HCT116 (cell line): ENCODE measurements at regions not wholly inside any gene's neighbourhood (a gene's known extent, or its start where the extent isn't known, plus 50 kb on each side); places are given as distances from the start of the nearest gene placed in this dataset.

ENCODE experiments used
- ATAC-seq: fragments of 200-7000 bp; cut with Tn5 transposase; 2 replicates; pipeline ENCODE4 v1.9.1; 2020; ENCODE audit warnings: mild to moderate bottlenecking, moderate library complexity
- BruUV-seq: library from RNA; stranded (reverse); fragments of 400-500 nt; replicated peaks from 2 replicates; lab custom pipeline; 2021; lab: Mats Ljungman, UMichigan
- CTCF ChIA-PET: fragments of 300-600 bp; sonication (Branson Sonifier 250); formaldehyde crosslinking; loops from one replicate; lab custom pipeline; 2021; ENCODE audit warnings: antibody characterized with exemption; lab: Charles Lee
- POLR2A ChIA-PET: fragments of 300-600, 350-600 bp; sonication (Branson Sonifier 250); formaldehyde crosslinking; loops from one replicate; lab custom pipeline; 2021; ENCODE audit warnings: antibody characterized with exemption; lab: Charles Lee
- RAD21 ChIA-PET, 2 experiments: fragments of 300-600 bp; sonication (Branson Sonifier 250); formaldehyde crosslinking; loops; one replicate each; lab custom pipeline; 2023; ENCODE audit warnings: low total read pairs in 2 of 2; ENCODE audit not compliant: uncharacterized antibody in 2 of 2, unreplicated experiment in 2 of 2, low non-redundant PET in 1 of 2; lab: Charles Lee
- DNase-seq: peaks from one replicate; pipeline ENCODE4 v3.0.0-alpha.2; 2010; ENCODE audit warnings: low read depth, low spot score
- H2AFZ ChIP-seq: fragments of 200-600 bp; shearing (Covaris generic), sonication (generic); 2 replicates; pipeline ENCODE4 v1.6.1; 2017; ENCODE audit warnings: low read depth, mixed run types, mixed read lengths, antibody characterized with exemption, low read length; ENCODE audit not compliant: poor library complexity, severe bottlenecking
- H3K27ac ChIP-seq: 2 replicates; pipeline ENCODE4 v1.5.1; 2012; ENCODE audit warnings: low read depth, low read length
- H3K27me3 ChIP-seq: fragments of 200-600 bp; sonication (generic); 2 replicates; pipeline ENCODE4 v1.6.1; 2016; ENCODE audit warnings: mixed run types, low read length, mixed read lengths; ENCODE audit not compliant: insufficient read depth
- H3K36me3 ChIP-seq, 2 experiments: fragments of 200-500 bp in 1 of 2; fragments of 200-600 bp in 1 of 2; sonication (Bioruptor generic) in 1 of 2; sonication (generic) in 1 of 2; 2 replicates each; pipeline versions ENCODE4 v1.5.1 to v1.6.1; 2014 to 2016; ENCODE audit warnings: low read length in 2 of 2, inconsistent platforms in 1 of 2, mixed read lengths in 1 of 2, mixed run types in 1 of 2; ENCODE audit not compliant: insufficient read depth in 2 of 2, control insufficient read depth in 1 of 2
- H3K4me1 ChIP-seq, 2 experiments: fragments of 200-600 bp in 1 of 2; sonication (generic) in 1 of 2; 2 replicates each; pipeline versions ENCODE4 v1.5.1 to v1.6.1; 2012 to 2017; ENCODE audit warnings: low read length in 2 of 2, inconsistent platforms in 1 of 2, mild to moderate bottlenecking in 1 of 2, mixed read lengths in 1 of 2, mixed run types in 1 of 2, moderate library complexity in 1 of 2; ENCODE audit not compliant: insufficient read depth in 2 of 2, control insufficient read depth in 1 of 2
- H3K4me2 ChIP-seq: fragments of 200-600 bp; sonication (generic); 2 replicates; pipeline ENCODE4 v1.6.1; 2017; ENCODE audit warnings: mixed run types, low read length, mixed read lengths
- H3K4me3 ChIP-seq, 2 experiments: fragments of 200-600 bp in 1 of 2; sonication (generic) in 1 of 2; replicated peaks in 1 of 2; 2 replicates each; pipeline ENCODE4 v1.5.1; 2011 to 2016; ENCODE audit warnings: low read length in 2 of 2, control low read depth in 1 of 2, low read depth in 1 of 2, mild to moderate bottlenecking in 1 of 2, mixed read lengths in 1 of 2, mixed run types in 1 of 2
- H3K79me2 ChIP-seq: fragments of 200-600 bp; sonication (generic); 2 replicates; pipeline ENCODE4 v1.6.1; 2017; ENCODE audit warnings: mild to moderate bottlenecking, mixed run types, low read length, moderate library complexity, mixed read lengths; ENCODE audit not compliant: insufficient read depth
- H3K9ac ChIP-seq: fragments of 200-600 bp; sonication (generic); 2 replicates; pipeline ENCODE4 v1.6.1; 2016; ENCODE audit warnings: low read length, mixed read lengths
- H3K9me2 ChIP-seq: fragments of 200-600 bp; sonication (generic), shearing (Covaris generic); 2 replicates; pipeline ENCODE4 v1.6.1; 2017; ENCODE audit warnings: mixed run types, mild to moderate bottlenecking, moderate library complexity; ENCODE audit not compliant: insufficient read depth
- H3K9me3 ChIP-seq, 2 experiments: fragments of 200-500 bp in 1 of 2; fragments of 200-600 bp in 1 of 2; sonication (Bioruptor generic) in 1 of 2; sonication (generic) in 1 of 2; 2 replicates each; pipeline ENCODE4 v1.6.1; 2014 to 2017; ENCODE audit warnings: low read length in 2 of 2, mixed read lengths in 2 of 2, inconsistent platforms in 1 of 2, low read depth in 1 of 2, mild to moderate bottlenecking in 1 of 2, mixed run types in 1 of 2, moderate library complexity in 1 of 2; ENCODE audit not compliant: control insufficient read depth in 1 of 2, insufficient read depth in 1 of 2
- H4K20me1 ChIP-seq: fragments of 200-600 bp; sonication (generic), shearing (Covaris generic); 2 replicates; pipeline ENCODE4 v1.6.1; 2017; ENCODE audit warnings: mixed run types, mild to moderate bottlenecking, moderate library complexity; ENCODE audit not compliant: insufficient read depth
- CBX3 ChIP-seq: IDR thresholded peaks from 2 replicates; pipeline ENCODE4 v1.6.1; 2012; ENCODE audit warnings: low read depth
- CEBPB ChIP-seq: IDR thresholded peaks from 2 replicates; pipeline ENCODE4 v1.6.1; 2012; ENCODE audit warnings: low read depth
- EGR1 ChIP-seq: IDR thresholded peaks from 2 replicates; pipeline ENCODE4 v1.6.1; 2012; ENCODE audit warnings: low read depth
- ELF1 ChIP-seq: IDR thresholded peaks from 2 replicates; pipeline ENCODE4 v1.6.1; 2012; ENCODE audit warnings: low read depth, borderline replicate concordance
- JUND ChIP-seq: IDR thresholded peaks from 2 replicates; pipeline ENCODE4 v1.6.1; 2012
- POLR2A ChIP-seq: IDR thresholded peaks from 2 replicates; pipeline ENCODE4 v1.7.0; 2011; ENCODE audit warnings: borderline replicate concordance; ENCODE audit not compliant: insufficient read depth, insufficient read length; ENCODE audit errors: extremely low read depth
- RAD21 ChIP-seq: IDR thresholded peaks from 2 replicates; pipeline ENCODE4 v1.6.1; 2012; ENCODE audit warnings: low read depth, mild to moderate bottlenecking
- SIN3A ChIP-seq: IDR thresholded peaks from 2 replicates; pipeline ENCODE4 v1.6.1; 2012; ENCODE audit warnings: low read depth
- SP1 ChIP-seq: IDR thresholded peaks from 2 replicates; pipeline ENCODE4 v1.6.1; 2012; ENCODE audit warnings: low read depth
- SRF ChIP-seq: IDR thresholded peaks from 2 replicates; pipeline ENCODE4 v1.6.1; 2012; ENCODE audit warnings: low read depth
- TCF7L2 ChIP-seq: IDR thresholded peaks from 2 replicates; pipeline ENCODE4 v1.7.0; 2011; ENCODE audit warnings: borderline replicate concordance, inconsistent platforms; ENCODE audit not compliant: insufficient read depth, insufficient read length; ENCODE audit errors: extremely low read depth
- ZFX ChIP-seq: fragments of 450-650 bp; IDR thresholded peaks from 2 replicates; pipeline ENCODE4 v1.6.1; 2017
- ZNF274 ChIP-seq: fragments of 200-500 bp; sonication (Bioruptor generic); IDR thresholded peaks from 2 replicates; pipeline ENCODE4 v1.6.1; 2014; ENCODE audit warnings: mild to moderate bottlenecking, low read depth, low read length, inconsistent platforms
- intact Hi-C: fragments of 100-400 bp; cut with micrococcal nuclease; formaldehyde crosslinking; loops from 2 replicates; pipeline ENCODE4 v1.10.0; 2022
- TF ChIP-seq, protein P1 (sequence below): IDR thresholded peaks from 2 replicates; pipeline ENCODE4 v1.6.1; 2012
- TF ChIP-seq, protein P2 (sequence below): IDR thresholded peaks from 2 replicates; pipeline ENCODE4 v1.6.1; 2011; ENCODE audit warnings: mild to moderate bottlenecking, low read length, moderate library complexity; ENCODE audit not compliant: insufficient replicate concordance; ENCODE audit errors: extremely low read depth
- TF ChIP-seq, protein P3 (sequence below), 3 experiments: fragments of 200-600 bp in 1 of 3; sonication (generic) in 1 of 3; IDR thresholded peaks in 2 of 3; conservative IDR thresholded peaks in 1 of 3; 2 replicates each; pipeline ENCODE4 v1.5.1; 2012 to 2017; ENCODE audit warnings: low read depth in 2 of 3, low read length in 2 of 3, antibody characterized with exemption in 1 of 3, borderline replicate concordance in 1 of 3, control low read depth in 1 of 3, mild to moderate bottlenecking in 1 of 3, mixed read lengths in 1 of 3, mixed run types in 1 of 3, moderate library complexity in 1 of 3; ENCODE audit not compliant: insufficient read depth in 1 of 3

DNA sequence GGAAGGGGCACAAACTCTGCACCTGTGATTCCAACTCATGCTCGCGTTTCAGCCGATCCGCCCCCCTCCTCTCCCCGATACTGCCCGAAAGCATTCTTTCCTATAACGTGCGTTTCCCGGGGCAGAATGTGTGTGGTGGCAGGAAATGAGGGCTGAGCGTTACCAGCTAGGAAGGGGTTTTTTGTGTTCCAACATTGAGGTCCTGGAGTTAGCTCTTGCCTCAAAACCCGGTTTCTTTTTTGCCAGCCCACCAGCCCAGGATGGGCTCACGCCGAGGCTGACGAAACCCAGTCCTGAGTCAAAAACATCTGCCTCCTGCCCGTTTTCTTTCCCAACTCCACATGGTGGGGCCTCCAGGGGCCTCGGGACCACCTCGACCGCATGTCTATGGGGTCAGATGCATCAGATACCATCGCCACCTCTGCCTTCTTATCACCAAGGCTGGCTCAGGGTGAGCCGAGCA, 113.7 kb upstream of the COPS8 start:
- Histone ChIP-seq H3K4me2 (no peak overlapping the region), H3K27me3 (peaks cover 59% of the 10 kb centered on the region; the same call in 1 of the 2 replicates), H3K27ac (no peak overlapping the region), H3K4me1 (no peaks in the 10 kb centered on the region), H3K4me3 (no peak overlapping the region), H3K9me3 (no peaks in the 10 kb centered on the region), H3K9ac (no peak overlapping the region), H3K79me2 (no peaks in the 10 kb centered on the region), H3K36me3 (no peaks in the 10 kb centered on the region), H2AFZ (no peak overlapping the region), H4K20me1 (no peaks in the 10 kb centered on the region), H3K9me2 (no peaks in the 10 kb centered on the region)
- no TSS peak for BruUV-seq
- RAD21 ChIA-PET = no interaction called here
- TF ChIP-seq EGR1 = no peak
- intact Hi-C loops = no loop called here
- CTCF ChIA-PET = no interaction called here
- ATAC-seq = no peak
- DNase-seq = no peak
- POLR2A ChIA-PET = no interaction called here

DNA sequence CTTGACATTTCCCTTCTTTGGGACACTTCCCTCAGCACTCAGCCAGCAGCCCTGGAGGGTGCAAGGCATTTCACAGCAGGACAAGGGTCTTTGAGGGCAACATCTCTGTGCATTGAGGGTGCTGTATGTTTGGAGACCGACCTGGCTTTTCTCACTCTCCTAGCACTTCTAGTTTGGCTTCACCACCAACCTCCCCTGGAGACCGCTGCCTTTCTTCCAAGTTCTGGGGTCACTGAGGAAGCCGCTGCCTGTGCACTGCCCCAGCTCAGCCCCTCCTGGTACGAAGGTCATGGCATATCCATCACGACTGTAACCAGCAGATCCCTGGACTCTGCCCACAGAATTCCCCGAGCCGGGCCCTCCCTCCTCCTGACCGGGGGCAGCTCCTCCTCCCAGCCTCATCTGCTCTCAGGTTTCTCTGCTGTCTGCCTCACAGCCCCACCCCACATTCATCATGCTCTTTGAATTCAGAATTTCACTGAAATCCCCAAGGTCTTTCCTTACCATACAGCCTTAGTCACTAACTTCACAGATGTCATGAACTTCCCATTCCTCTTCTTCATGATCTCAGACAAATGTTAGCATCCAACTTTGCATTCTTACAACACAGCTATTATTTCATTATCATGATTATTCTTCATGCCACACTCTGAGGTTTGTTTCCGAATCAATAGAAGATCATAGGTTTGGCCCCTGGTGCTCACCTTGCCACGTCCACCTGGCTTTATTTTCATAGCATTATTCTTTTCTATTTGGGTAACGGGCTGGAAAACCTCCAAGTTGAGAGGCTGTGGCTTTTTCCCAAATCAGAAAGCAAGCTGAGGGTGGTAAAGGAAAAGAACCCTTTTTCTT, 113.0 kb upstream of the COPS8 start:
- Histone ChIP-seq H3K36me3 (no peaks in the 10 kb centered on the region), H3K79me2 (no peaks in the 10 kb centered on the region), H3K9me2 (no peaks in the 10 kb centered on the region), H3K4me1 (no peaks in the 10 kb centered on the region), H3K4me3 (no peak overlapping the region), H3K4me2 (no peak overlapping the region), H3K27me3 (peaks cover 67% of the 10 kb centered on the region; the same call in 1 of the 2 replicates), H3K9ac (no peak overlapping the region), H3K27ac (no peak overlapping the region), H2AFZ (no peak overlapping the region)
- ChIA-PET RAD21 (no interaction called here), POLR2A (no interaction called here), CTCF (no interaction called here)
- ATAC-seq = peak; percentile 34; the same call in 1 of the 2 replicates
- intact Hi-C loops = no loop called here
- no TSS peak for BruUV-seq
- DNase-seq = no peak
- TF ChIP-seq SIN3A (no peak), ZNF274 (no peak), SRF (no peak), EGR1 (no peak), CBX3 (no peak), POLR2A (no peak), CEBPB (no peak), JUND (no peak), TCF7L2 (no peak), SP1 (no peak), RAD21 (no peak), ELF1 (no peak), ZFX (no peak)
- TF ChIP-seq, protein P1, sequence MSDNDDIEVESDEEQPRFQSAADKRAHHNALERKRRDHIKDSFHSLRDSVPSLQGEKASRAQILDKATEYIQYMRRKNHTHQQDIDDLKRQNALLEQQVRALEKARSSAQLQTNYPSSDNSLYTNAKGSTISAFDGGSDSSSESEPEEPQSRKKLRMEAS = no peak
- TF ChIP-seq, protein P2, sequence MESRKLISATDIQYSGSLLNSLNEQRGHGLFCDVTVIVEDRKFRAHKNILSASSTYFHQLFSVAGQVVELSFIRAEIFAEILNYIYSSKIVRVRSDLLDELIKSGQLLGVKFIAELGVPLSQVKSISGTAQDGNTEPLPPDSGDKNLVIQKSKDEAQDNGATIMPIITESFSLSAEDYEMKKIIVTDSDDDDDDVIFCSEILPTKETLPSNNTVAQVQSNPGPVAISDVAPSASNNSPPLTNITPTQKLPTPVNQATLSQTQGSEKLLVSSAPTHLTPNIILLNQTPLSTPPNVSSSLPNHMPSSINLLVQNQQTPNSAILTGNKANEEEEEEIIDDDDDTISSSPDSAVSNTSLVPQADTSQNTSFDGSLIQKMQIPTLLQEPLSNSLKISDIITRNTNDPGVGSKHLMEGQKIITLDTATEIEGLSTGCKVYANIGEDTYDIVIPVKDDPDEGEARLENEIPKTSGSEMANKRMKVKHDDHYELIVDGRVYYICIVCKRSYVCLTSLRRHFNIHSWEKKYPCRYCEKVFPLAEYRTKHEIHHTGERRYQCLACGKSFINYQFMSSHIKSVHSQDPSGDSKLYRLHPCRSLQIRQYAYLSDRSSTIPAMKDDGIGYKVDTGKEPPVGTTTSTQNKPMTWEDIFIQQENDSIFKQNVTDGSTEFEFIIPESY = no peak
- TF ChIP-seq, protein P3, sequence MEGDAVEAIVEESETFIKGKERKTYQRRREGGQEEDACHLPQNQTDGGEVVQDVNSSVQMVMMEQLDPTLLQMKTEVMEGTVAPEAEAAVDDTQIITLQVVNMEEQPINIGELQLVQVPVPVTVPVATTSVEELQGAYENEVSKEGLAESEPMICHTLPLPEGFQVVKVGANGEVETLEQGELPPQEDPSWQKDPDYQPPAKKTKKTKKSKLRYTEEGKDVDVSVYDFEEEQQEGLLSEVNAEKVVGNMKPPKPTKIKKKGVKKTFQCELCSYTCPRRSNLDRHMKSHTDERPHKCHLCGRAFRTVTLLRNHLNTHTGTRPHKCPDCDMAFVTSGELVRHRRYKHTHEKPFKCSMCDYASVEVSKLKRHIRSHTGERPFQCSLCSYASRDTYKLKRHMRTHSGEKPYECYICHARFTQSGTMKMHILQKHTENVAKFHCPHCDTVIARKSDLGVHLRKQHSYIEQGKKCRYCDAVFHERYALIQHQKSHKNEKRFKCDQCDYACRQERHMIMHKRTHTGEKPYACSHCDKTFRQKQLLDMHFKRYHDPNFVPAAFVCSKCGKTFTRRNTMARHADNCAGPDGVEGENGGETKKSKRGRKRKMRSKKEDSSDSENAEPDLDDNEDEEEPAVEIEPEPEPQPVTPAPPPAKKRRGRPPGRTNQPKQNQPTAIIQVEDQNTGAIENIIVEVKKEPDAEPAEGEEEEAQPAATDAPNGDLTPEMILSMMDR (IDR thresholded peaks at IDR 0.05 in 2 of 3, conservative IDR thresholded peaks at IDR 0.05 in 1 of 3; ENCODE audit: borderline replicate concordance in 1 of 3, insufficient read depth in 1 of 3, low read depth in 2 of 3, low read length in 2 of 3) = no peak
- TF ChIP-seq, all 23 proteins: peak for 0
- Histone ChIP-seq H3K9me3 (no peaks in the 10 kb centered on the region), H4K20me1 (no peaks in the 10 kb centered on the region)
